ENCODE measurements at regions not wholly inside any gene's neighbourhood (a gene's known extent, or its start where the extent isn't known, plus 50 kb on each side); places are given as distances from the start of the nearest gene placed in this dataset.

GRCh38 chr6:88349511-88349910, 183.4 kb upstream of the CNR1 start:
- DNase-seq: peak; percentile 67
- H3K9me2 ChIP-seq (ENCODE audit: insufficient read depth): 0 out of 2 replicates have a peak, but pooled peaks cover 3% of the 10 kb centered on the region
- 0 out of 2 replicates have a peak overlapping the region, but pooled peaks have one; percentile 3 for H3K4me3 ChIP-seq
- in situ Hi-C loops (cut with MboI): no loop called here
- H4K20me1 ChIP-seq (ENCODE audit: insufficient read depth): no peaks in the 10 kb centered on the region
- H3K4me2 ChIP-seq (ENCODE audit: unreplicated experiment): peak overlapping the region; percentile 62
- no peaks in the 10 kb centered on the region for H3K27me3 ChIP-seq (replicated peaks; ENCODE audit: insufficient read depth)
- TF ChIP-seq EZH2 (IDR thresholded peaks at IDR 0.05; ENCODE audit: insufficient read depth, poor library complexity, severe bottlenecking) (no peak), EZH2phosphoT487 (IDR thresholded peaks at IDR 0.05; ENCODE audit: insufficient read depth, low read depth) (no peak)
- H3K27ac ChIP-seq: peak overlapping the region; percentile 38
- H3K9ac ChIP-seq: 0 out of 2 replicates have a peak overlapping the region, but pooled peaks have one; percentile 19
- peaks cover 13% of the 10 kb centered on the region; the same call in 1 of the 2 replicates for H3F3A ChIP-seq (ENCODE audit: insufficient read depth)
- H3K79me2 ChIP-seq (ENCODE audit: insufficient read depth): no peaks in the 10 kb centered on the region
- H3K9me3 ChIP-seq (ENCODE audit: low read depth): no peaks in the 10 kb centered on the region
- no peaks in the 10 kb centered on the region for H3K36me3 ChIP-seq (ENCODE audit: low read depth)
- H3K4me1 ChIP-seq (ENCODE audit: insufficient read depth): peaks cover 16% of the 10 kb centered on the region
- peak overlapping the region; percentile 38 for H2AFZ ChIP-seq
- 0 to 6% methylated on average over 1 of the region's 1 CpG for WGBS, 2 experiments (ENCODE audit: low coverage in 1 of 2, low lambda C conversion rate in 2 of 2, missing lambda C conversion rate in 2 of 2)

- TF ChIP-seq EZH2 (IDR thresholded peaks at IDR 0.05; ENCODE audit: insufficient read depth, poor library complexity, severe bottlenecking) (no peak), EZH2phosphoT487 (IDR thresholded peaks at IDR 0.05; ENCODE audit: insufficient read depth, low read depth) (no peak)
- no peak overlapping the region for H3K27ac ChIP-seq
- no peaks in the 10 kb centered on the region for H3K9me3 ChIP-seq (ENCODE audit: low read depth)
- 46 to 47% methylated on average over 3 of the region's 3 CpGs for WGBS, 2 experiments (ENCODE audit: low coverage in 1 of 2, low lambda C conversion rate in 2 of 2, missing lambda C conversion rate in 2 of 2)
- no peaks in the 10 kb centered on the region for H3K79me2 ChIP-seq (ENCODE audit: insufficient read depth)
- H3F3A ChIP-seq (ENCODE audit: insufficient read depth): no peaks in the 10 kb centered on the region
- no peak overlapping the region for H3K9ac ChIP-seq
- H3K9me2 ChIP-seq (ENCODE audit: insufficient read depth): 0 out of 2 replicates have a peak, but pooled peaks cover 3% of the 10 kb centered on the region
- H3K4me3 ChIP-seq: no peak overlapping the region
- no peak overlapping the region for H3K4me2 ChIP-seq (ENCODE audit: unreplicated experiment)
- no peaks in the 10 kb centered on the region for H3K36me3 ChIP-seq (ENCODE audit: low read depth)
- H4K20me1 ChIP-seq (ENCODE audit: insufficient read depth): no peaks in the 10 kb centered on the region
- DNase-seq: no peak
- peaks cover 10% of the 10 kb centered on the region for H3K4me1 ChIP-seq (ENCODE audit: insufficient read depth)
- no peaks in the 10 kb centered on the region for H3K27me3 ChIP-seq (replicated peaks; ENCODE audit: insufficient read depth)
- in situ Hi-C loops (cut with MboI): no loop called here
- no peak overlapping the region for H2AFZ ChIP-seq
These were observed 176.2 kb upstream of the CNR1 start for GRCh38 chr6:88342336-88342735.

DNA sequence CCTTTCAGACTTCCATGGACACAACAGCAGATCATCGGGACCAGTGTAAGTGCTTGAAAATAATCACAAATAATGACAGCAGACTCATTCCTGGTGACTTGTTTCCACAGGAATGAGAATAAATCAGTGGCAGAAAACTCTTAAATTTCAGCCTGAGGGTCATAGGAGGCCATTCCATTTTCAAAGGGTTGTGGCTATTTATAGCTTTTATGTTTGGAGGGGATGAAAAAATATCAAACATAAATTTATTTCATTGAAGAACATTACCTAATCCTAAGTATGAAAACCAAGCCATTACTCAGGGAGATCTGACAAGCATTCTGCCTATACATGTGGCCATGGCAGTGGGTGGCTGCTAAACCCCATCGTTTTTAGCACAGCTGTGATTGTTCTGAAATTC, 173.6 kb upstream of the CNR1 start:
- Histone ChIP-seq H3K4me1 (ENCODE audit: insufficient read depth) (peaks cover 10% of the 10 kb centered on the region), H3K9ac (no peak overlapping the region), H3K9me2 (ENCODE audit: insufficient read depth) (no peaks in the 10 kb centered on the region), H3K4me3 (no peak overlapping the region), H3F3A (ENCODE audit: insufficient read depth) (no peaks in the 10 kb centered on the region), H2AFZ (no peak overlapping the region), H3K36me3 (ENCODE audit: low read depth) (no peaks in the 10 kb centered on the region), H3K27ac (no peak overlapping the region), H3K27me3 (replicated peaks; ENCODE audit: insufficient read depth) (no peaks in the 10 kb centered on the region), H4K20me1 (ENCODE audit: insufficient read depth) (no peaks in the 10 kb centered on the region), H3K4me2 (ENCODE audit: unreplicated experiment) (peak overlapping the region; percentile 36), H3K79me2 (ENCODE audit: insufficient read depth) (no peaks in the 10 kb centered on the region), H3K9me3 (ENCODE audit: low read depth) (no peaks in the 10 kb centered on the region)
- TF ChIP-seq EZH2phosphoT487 (IDR thresholded peaks at IDR 0.05; ENCODE audit: insufficient read depth, low read depth) (no peak), EZH2 (IDR thresholded peaks at IDR 0.05; ENCODE audit: insufficient read depth, poor library complexity, severe bottlenecking) (no peak)
- WGBS, 2 experiments (ENCODE audit: low coverage in 1 of 2, low lambda C conversion rate in 2 of 2, missing lambda C conversion rate in 2 of 2): 11 to 12% methylated on average over 2 of the region's 2 CpGs
- DNase-seq: peak; percentile 34
- in situ Hi-C loops (cut with MboI): no loop called here

- 40 to 55% methylated on average over 1 of the region's 1 CpG for WGBS, 2 experiments (ENCODE audit: low coverage in 1 of 2, low lambda C conversion rate in 2 of 2, missing lambda C conversion rate in 2 of 2)
- Histone ChIP-seq H3K4me3 (no peak overlapping the region), H3K27me3 (replicated peaks; ENCODE audit: insufficient read depth) (peaks cover 9% of the 10 kb centered on the region; the same call in 1 of the 2 replicates), H4K20me1 (ENCODE audit: insufficient read depth) (no peaks in the 10 kb centered on the region), H3K9me3 (ENCODE audit: low read depth) (no peaks in the 10 kb centered on the region), H3K36me3 (ENCODE audit: low read depth) (no peaks in the 10 kb centered on the region), H3K4me1 (ENCODE audit: insufficient read depth) (no peaks in the 10 kb centered on the region), H3K4me2 (ENCODE audit: unreplicated experiment) (no peak overlapping the region), H2AFZ (no peak overlapping the region), H3F3A (ENCODE audit: insufficient read depth) (no peaks in the 10 kb centered on the region), H3K79me2 (ENCODE audit: insufficient read depth) (no peaks in the 10 kb centered on the region), H3K9me2 (ENCODE audit: insufficient read depth) (no peaks in the 10 kb centered on the region), H3K9ac (no peak overlapping the region), H3K27ac (no peak overlapping the region)
- in situ Hi-C loops (cut with MboI): no loop called here
- no peak for DNase-seq
- TF ChIP-seq EZH2phosphoT487 (IDR thresholded peaks at IDR 0.05; ENCODE audit: insufficient read depth, low read depth): no peak
- no peak for TF ChIP-seq EZH2 (IDR thresholded peaks at IDR 0.05; ENCODE audit: insufficient read depth, poor library complexity, severe bottlenecking)
These were observed 155.2 kb upstream of the CNR1 start for GRCh38 chr6:88321306-88321705.

GRCh38 chr6:88311561-88311960, 145.4 kb upstream of the CNR1 start:
- Histone ChIP-seq H3K9me3 (ENCODE audit: low read depth) (no peaks in the 10 kb centered on the region), H3K36me3 (ENCODE audit: low read depth) (no peaks in the 10 kb centered on the region), H3K9ac (no peak overlapping the region), H4K20me1 (ENCODE audit: insufficient read depth) (no peaks in the 10 kb centered on the region), H3K27me3 (replicated peaks; ENCODE audit: insufficient read depth) (no peaks in the 10 kb centered on the region), H3K4me2 (ENCODE audit: unreplicated experiment) (no peak overlapping the region), H3K79me2 (ENCODE audit: insufficient read depth) (no peaks in the 10 kb centered on the region), H3K9me2 (ENCODE audit: insufficient read depth) (no peaks in the 10 kb centered on the region), H3K4me1 (ENCODE audit: insufficient read depth) (no peaks in the 10 kb centered on the region), H3K27ac (no peak overlapping the region), H3K4me3 (no peak overlapping the region), H2AFZ (no peak overlapping the region), H3F3A (ENCODE audit: insufficient read depth) (no peaks in the 10 kb centered on the region)
- WGBS, 2 experiments (ENCODE audit: low coverage in 1 of 2, low lambda C conversion rate in 2 of 2, missing lambda C conversion rate in 2 of 2): 52 to 54% methylated on average over 10 of the region's 10 CpGs
- TF ChIP-seq EZH2 (IDR thresholded peaks at IDR 0.05; ENCODE audit: insufficient read depth, poor library complexity, severe bottlenecking): no peak
- TF ChIP-seq EZH2phosphoT487 (IDR thresholded peaks at IDR 0.05; ENCODE audit: insufficient read depth, low read depth): no peak
- no peak for DNase-seq
- in situ Hi-C loops (cut with MboI): no loop called here
